NCI-H82 (cell line): ENCODE measurements at regions not wholly inside any gene's neighbourhood (a gene's known extent, or its start where the extent isn't known, plus 50 kb on each side); places are given as distances from the start of the nearest gene placed in this dataset.

Experiments used
- DNase-seq: peaks from one replicate; lab custom pipeline; 2025; lab: John Stamatoyannopoulos, UW

- no peak for DNase-seq
Observed at GRCh38 chr5:174288439-174288838, 242.9 kb downstream of the NSG2 start.

GRCh38 chr5:174291162-174291561 lies 245.7 kb downstream of the NSG2 start:
- DNase-seq, result no peak

- DNase-seq, result no peak
Observed at GRCh38 chr5:174292348-174292747, 246.8 kb downstream of the NSG2 start.

GRCh38 chr5:174293006-174293405 lies 247.5 kb downstream of the NSG2 start:
- no peak for DNase-seq

GRCh38 chr5:174293481-174293880 lies 248.0 kb downstream of the NSG2 start:
- no peak for DNase-seq

- DNase-seq, result no peak
Observed at GRCh38 chr5:174294891-174295620, 249.6 kb downstream of the NSG2 start.

- no peak for DNase-seq
Observed at GRCh38 chr5:174295702-174296436, 250.4 kb downstream of the NSG2 start.

- DNase-seq, result peak; percentile 44
Observed at GRCh38 chr5:174300118-174300940, 254.8 kb downstream of the NSG2 start.

- DNase-seq, result no peak
Observed at GRCh38 chr5:174300941-174301761, 255.6 kb downstream of the NSG2 start.

- no peak for DNase-seq
Observed at GRCh38 chr5:174301848-174302625, 256.5 kb downstream of the NSG2 start.

- DNase-seq, result no peak
Observed at GRCh38 chr5:174303035-174303434, 257.5 kb downstream of the NSG2 start.

GRCh38 chr5:174303437-174304045 lies 258.0 kb downstream of the NSG2 start:
- DNase-seq, result peak; percentile 65

GRCh38 chr5:174305241-174305681 lies 259.8 kb downstream of the NSG2 start:
- no peak for DNase-seq

GRCh38 chr5:174306345-174307030 lies 261.0 kb downstream of the NSG2 start:
- DNase-seq, result no peak

- DNase-seq, result peak; percentile 41
Observed at GRCh38 chr5:174307031-174307408, 261.5 kb downstream of the NSG2 start.

GRCh38 chr5:174307656-174308271 lies 262.3 kb downstream of the NSG2 start:
- no peak for DNase-seq

GRCh38 chr5:174309131-174309795 lies 263.8 kb downstream of the NSG2 start:
- no peak for DNase-seq

- no peak for DNase-seq
Observed at GRCh38 chr5:174310243-174310642, 264.7 kb downstream of the NSG2 start.

GRCh38 chr5:174310706-174311105 lies 265.2 kb downstream of the NSG2 start:
- DNase-seq, result no peak
